ENCODE measurements at regions not wholly inside any gene's neighbourhood (a gene's known extent, or its start where the extent isn't known, plus 50 kb on each side); places are given as distances from the start of the nearest gene placed in this dataset.

GRCh38 chr12:103140286-103140685 is 182.8 kb downstream of the ASCL1 start:
- TF ChIP-seq TAF1 (IDR thresholded peaks at IDR 0.05; ENCODE audit: borderline replicate concordance, low read depth, low read length) (no peak), POLR2A (IDR thresholded peaks at IDR 0.05; ENCODE audit: low read depth, low read length) (no peak), POLR2AphosphoS5 (IDR thresholded peaks at IDR 0.05; ENCODE audit: low read depth, low read length) (no peak)
